HCT116 (cell line): ENCODE measurements at regions not wholly inside any gene's neighbourhood (a gene's known extent, or its start where the extent isn't known, plus 50 kb on each side); places are given as distances from the start of the nearest gene placed in this dataset.

Experiments used
- ATAC-seq: fragments of 200-7000 bp; cut with Tn5 transposase; 2 replicates; pipeline ENCODE4 v1.9.1; 2020; ENCODE audit warnings: mild to moderate bottlenecking, moderate library complexity
- BruUV-seq: library from RNA; stranded (reverse); fragments of 400-500 nt; replicated peaks from 2 replicates; lab custom pipeline; 2021; lab: Mats Ljungman, UMichigan
- CTCF ChIA-PET: fragments of 300-600 bp; sonication (Branson Sonifier 250); formaldehyde crosslinking; loops from one replicate; lab custom pipeline; 2021; ENCODE audit warnings: antibody characterized with exemption; lab: Charles Lee
- POLR2A ChIA-PET: fragments of 300-600, 350-600 bp; sonication (Branson Sonifier 250); formaldehyde crosslinking; loops from one replicate; lab custom pipeline; 2021; ENCODE audit warnings: antibody characterized with exemption; lab: Charles Lee
- RAD21 ChIA-PET, 2 experiments: fragments of 300-600 bp; sonication (Branson Sonifier 250); formaldehyde crosslinking; loops; one replicate each; lab custom pipeline; 2023; ENCODE audit warnings: low total read pairs in 2 of 2; ENCODE audit not compliant: uncharacterized antibody in 2 of 2, unreplicated experiment in 2 of 2, low non-redundant PET in 1 of 2; lab: Charles Lee
- DNase-seq: peaks from one replicate; pipeline ENCODE4 v3.0.0-alpha.2; 2010; ENCODE audit warnings: low read depth, low spot score
- H2AFZ ChIP-seq: fragments of 200-600 bp; shearing (Covaris generic), sonication (generic); 2 replicates; pipeline ENCODE4 v1.6.1; 2017; ENCODE audit warnings: low read depth, mixed run types, mixed read lengths, antibody characterized with exemption, low read length; ENCODE audit not compliant: poor library complexity, severe bottlenecking
- H3K27ac ChIP-seq: 2 replicates; pipeline ENCODE4 v1.5.1; 2012; ENCODE audit warnings: low read depth, low read length
- H3K27me3 ChIP-seq: fragments of 200-600 bp; sonication (generic); 2 replicates; pipeline ENCODE4 v1.6.1; 2016; ENCODE audit warnings: mixed run types, low read length, mixed read lengths; ENCODE audit not compliant: insufficient read depth
- H3K36me3 ChIP-seq, 2 experiments: fragments of 200-500 bp in 1 of 2; fragments of 200-600 bp in 1 of 2; sonication (Bioruptor generic) in 1 of 2; sonication (generic) in 1 of 2; 2 replicates each; pipeline versions ENCODE4 v1.5.1 to v1.6.1; 2014 to 2016; ENCODE audit warnings: low read length in 2 of 2, inconsistent platforms in 1 of 2, mixed read lengths in 1 of 2, mixed run types in 1 of 2; ENCODE audit not compliant: insufficient read depth in 2 of 2, control insufficient read depth in 1 of 2
- H3K4me1 ChIP-seq, 2 experiments: fragments of 200-600 bp in 1 of 2; sonication (generic) in 1 of 2; 2 replicates each; pipeline versions ENCODE4 v1.5.1 to v1.6.1; 2012 to 2017; ENCODE audit warnings: low read length in 2 of 2, inconsistent platforms in 1 of 2, mild to moderate bottlenecking in 1 of 2, mixed read lengths in 1 of 2, mixed run types in 1 of 2, moderate library complexity in 1 of 2; ENCODE audit not compliant: insufficient read depth in 2 of 2, control insufficient read depth in 1 of 2
- H3K4me2 ChIP-seq: fragments of 200-600 bp; sonication (generic); 2 replicates; pipeline ENCODE4 v1.6.1; 2017; ENCODE audit warnings: mixed run types, low read length, mixed read lengths
- H3K4me3 ChIP-seq, 2 experiments: fragments of 200-600 bp in 1 of 2; sonication (generic) in 1 of 2; replicated peaks in 1 of 2; 2 replicates each; pipeline ENCODE4 v1.5.1; 2011 to 2016; ENCODE audit warnings: low read length in 2 of 2, control low read depth in 1 of 2, low read depth in 1 of 2, mild to moderate bottlenecking in 1 of 2, mixed read lengths in 1 of 2, mixed run types in 1 of 2
- H3K79me2 ChIP-seq: fragments of 200-600 bp; sonication (generic); 2 replicates; pipeline ENCODE4 v1.6.1; 2017; ENCODE audit warnings: mild to moderate bottlenecking, mixed run types, low read length, moderate library complexity, mixed read lengths; ENCODE audit not compliant: insufficient read depth
- H3K9ac ChIP-seq: fragments of 200-600 bp; sonication (generic); 2 replicates; pipeline ENCODE4 v1.6.1; 2016; ENCODE audit warnings: low read length, mixed read lengths
- H3K9me2 ChIP-seq: fragments of 200-600 bp; sonication (generic), shearing (Covaris generic); 2 replicates; pipeline ENCODE4 v1.6.1; 2017; ENCODE audit warnings: mixed run types, mild to moderate bottlenecking, moderate library complexity; ENCODE audit not compliant: insufficient read depth
- H3K9me3 ChIP-seq, 2 experiments: fragments of 200-500 bp in 1 of 2; fragments of 200-600 bp in 1 of 2; sonication (Bioruptor generic) in 1 of 2; sonication (generic) in 1 of 2; 2 replicates each; pipeline ENCODE4 v1.6.1; 2014 to 2017; ENCODE audit warnings: low read length in 2 of 2, mixed read lengths in 2 of 2, inconsistent platforms in 1 of 2, low read depth in 1 of 2, mild to moderate bottlenecking in 1 of 2, mixed run types in 1 of 2, moderate library complexity in 1 of 2; ENCODE audit not compliant: control insufficient read depth in 1 of 2, insufficient read depth in 1 of 2
- H4K20me1 ChIP-seq: fragments of 200-600 bp; sonication (generic), shearing (Covaris generic); 2 replicates; pipeline ENCODE4 v1.6.1; 2017; ENCODE audit warnings: mixed run types, mild to moderate bottlenecking, moderate library complexity; ENCODE audit not compliant: insufficient read depth
- CBX3 ChIP-seq: IDR thresholded peaks from 2 replicates; pipeline ENCODE4 v1.6.1; 2012; ENCODE audit warnings: low read depth
- CEBPB ChIP-seq: IDR thresholded peaks from 2 replicates; pipeline ENCODE4 v1.6.1; 2012; ENCODE audit warnings: low read depth
- EGR1 ChIP-seq: IDR thresholded peaks from 2 replicates; pipeline ENCODE4 v1.6.1; 2012; ENCODE audit warnings: low read depth
- ELF1 ChIP-seq: IDR thresholded peaks from 2 replicates; pipeline ENCODE4 v1.6.1; 2012; ENCODE audit warnings: low read depth, borderline replicate concordance
- EZH2phosphoT487 ChIP-seq: fragments of 200-600 bp; IDR thresholded peaks from 2 replicates; pipeline ENCODE4 v1.6.1; 2018; ENCODE audit warnings: antibody characterized with exemption, borderline replicate concordance
- JUND ChIP-seq: IDR thresholded peaks from 2 replicates; pipeline ENCODE4 v1.6.1; 2012
- POLR2AphosphoS5 ChIP-seq: IDR thresholded peaks from 2 replicates; pipeline ENCODE4 v1.6.1; 2011; ENCODE audit warnings: mild to moderate bottlenecking, low read depth, low read length, moderate library complexity
- RAD21 ChIP-seq: IDR thresholded peaks from 2 replicates; pipeline ENCODE4 v1.6.1; 2012; ENCODE audit warnings: low read depth, mild to moderate bottlenecking
- SP1 ChIP-seq: IDR thresholded peaks from 2 replicates; pipeline ENCODE4 v1.6.1; 2012; ENCODE audit warnings: low read depth
- TCF7L2 ChIP-seq: IDR thresholded peaks from 2 replicates; pipeline ENCODE4 v1.7.0; 2011; ENCODE audit warnings: borderline replicate concordance, inconsistent platforms; ENCODE audit not compliant: insufficient read depth, insufficient read length; ENCODE audit errors: extremely low read depth
- YY1 ChIP-seq: IDR thresholded peaks from 2 replicates; pipeline ENCODE4 v1.6.1; 2011; ENCODE audit warnings: low read length, low read depth, moderate library complexity, mild to moderate bottlenecking; ENCODE audit not compliant: insufficient replicate concordance; ENCODE audit errors: extremely low read depth
- ZNF274 ChIP-seq: fragments of 200-500 bp; sonication (Bioruptor generic); IDR thresholded peaks from 2 replicates; pipeline ENCODE4 v1.6.1; 2014; ENCODE audit warnings: mild to moderate bottlenecking, low read depth, low read length, inconsistent platforms
- intact Hi-C: fragments of 100-400 bp; cut with micrococcal nuclease; formaldehyde crosslinking; loops from 2 replicates; pipeline ENCODE4 v1.10.0; 2022
- TF ChIP-seq, protein P1 (sequence below): IDR thresholded peaks from 2 replicates; pipeline ENCODE4 v1.6.1; 2012; ENCODE audit warnings: low read depth
- TF ChIP-seq, protein P2 (sequence below): IDR thresholded peaks from 2 replicates; pipeline ENCODE4 v1.6.1; 2012
- TF ChIP-seq, protein P3 (sequence below), 3 experiments: fragments of 200-600 bp in 1 of 3; sonication (generic) in 1 of 3; IDR thresholded peaks in 2 of 3; conservative IDR thresholded peaks in 1 of 3; 2 replicates each; pipeline ENCODE4 v1.5.1; 2012 to 2017; ENCODE audit warnings: low read depth in 2 of 3, low read length in 2 of 3, antibody characterized with exemption in 1 of 3, borderline replicate concordance in 1 of 3, control low read depth in 1 of 3, mild to moderate bottlenecking in 1 of 3, mixed read lengths in 1 of 3, mixed run types in 1 of 3, moderate library complexity in 1 of 3; ENCODE audit not compliant: insufficient read depth in 1 of 3
- TF ChIP-seq, protein P4 (sequence below): IDR thresholded peaks from 2 replicates; pipeline ENCODE4 v1.6.1; 2011; ENCODE audit warnings: mild to moderate bottlenecking, low read length, moderate library complexity; ENCODE audit not compliant: insufficient replicate concordance; ENCODE audit errors: extremely low read depth

DNA sequence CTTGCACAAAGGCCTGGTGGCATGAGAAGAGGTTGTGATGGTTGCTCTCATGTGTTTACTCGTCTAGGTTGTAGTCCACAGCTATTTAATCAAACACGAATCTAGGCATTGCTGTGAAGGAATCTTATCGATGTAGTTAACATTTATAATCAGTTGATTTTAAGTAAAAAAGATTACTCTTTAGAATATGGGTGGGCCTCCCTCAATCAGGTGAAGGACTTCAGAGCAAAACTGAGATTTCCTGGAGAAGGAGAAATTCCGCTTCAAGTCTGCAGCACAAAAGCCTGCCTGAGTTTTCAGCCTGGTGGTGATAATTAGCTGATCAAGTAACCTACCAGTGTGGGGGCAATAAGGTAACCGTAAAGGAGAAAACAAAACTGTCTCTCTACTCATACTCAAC, 523.6 kb downstream of the GRIN2A start:
- Histone ChIP-seq H2AFZ (no peak overlapping the region), H3K79me2 (no peaks in the 10 kb centered on the region), H3K36me3 (no peaks in the 10 kb centered on the region), H3K9me3 (no peaks in the 10 kb centered on the region), H3K27ac (no peak overlapping the region), H3K9ac (no peak overlapping the region), H3K4me3 (no peak overlapping the region), H3K27me3 (peaks cover 31% of the 10 kb centered on the region; the same call in 1 of the 2 replicates), H3K9me2 (no peaks in the 10 kb centered on the region; the same call in 1 of the 2 replicates), H3K4me2 (no peak overlapping the region), H4K20me1 (no peaks in the 10 kb centered on the region), H3K4me1 (no peaks in the 10 kb centered on the region)
- no peak for ATAC-seq
- no peak for DNase-seq
- intact Hi-C loops: no loop called here
- no peak for TF ChIP-seq EGR1
- TF ChIP-seq CEBPB: no peak
- no peak for TF ChIP-seq SP1
- TF ChIP-seq CBX3: no peak
- TF ChIP-seq, protein P1, sequence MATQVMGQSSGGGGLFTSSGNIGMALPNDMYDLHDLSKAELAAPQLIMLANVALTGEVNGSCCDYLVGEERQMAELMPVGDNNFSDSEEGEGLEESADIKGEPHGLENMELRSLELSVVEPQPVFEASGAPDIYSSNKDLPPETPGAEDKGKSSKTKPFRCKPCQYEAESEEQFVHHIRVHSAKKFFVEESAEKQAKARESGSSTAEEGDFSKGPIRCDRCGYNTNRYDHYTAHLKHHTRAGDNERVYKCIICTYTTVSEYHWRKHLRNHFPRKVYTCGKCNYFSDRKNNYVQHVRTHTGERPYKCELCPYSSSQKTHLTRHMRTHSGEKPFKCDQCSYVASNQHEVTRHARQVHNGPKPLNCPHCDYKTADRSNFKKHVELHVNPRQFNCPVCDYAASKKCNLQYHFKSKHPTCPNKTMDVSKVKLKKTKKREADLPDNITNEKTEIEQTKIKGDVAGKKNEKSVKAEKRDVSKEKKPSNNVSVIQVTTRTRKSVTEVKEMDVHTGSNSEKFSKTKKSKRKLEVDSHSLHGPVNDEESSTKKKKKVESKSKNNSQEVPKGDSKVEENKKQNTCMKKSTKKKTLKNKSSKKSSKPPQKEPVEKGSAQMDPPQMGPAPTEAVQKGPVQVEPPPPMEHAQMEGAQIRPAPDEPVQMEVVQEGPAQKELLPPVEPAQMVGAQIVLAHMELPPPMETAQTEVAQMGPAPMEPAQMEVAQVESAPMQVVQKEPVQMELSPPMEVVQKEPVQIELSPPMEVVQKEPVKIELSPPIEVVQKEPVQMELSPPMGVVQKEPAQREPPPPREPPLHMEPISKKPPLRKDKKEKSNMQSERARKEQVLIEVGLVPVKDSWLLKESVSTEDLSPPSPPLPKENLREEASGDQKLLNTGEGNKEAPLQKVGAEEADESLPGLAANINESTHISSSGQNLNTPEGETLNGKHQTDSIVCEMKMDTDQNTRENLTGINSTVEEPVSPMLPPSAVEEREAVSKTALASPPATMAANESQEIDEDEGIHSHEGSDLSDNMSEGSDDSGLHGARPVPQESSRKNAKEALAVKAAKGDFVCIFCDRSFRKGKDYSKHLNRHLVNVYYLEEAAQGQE: no peak
- TF ChIP-seq EZH2phosphoT487: no peak
- no peak for TF ChIP-seq ELF1
- TF ChIP-seq, protein P2, sequence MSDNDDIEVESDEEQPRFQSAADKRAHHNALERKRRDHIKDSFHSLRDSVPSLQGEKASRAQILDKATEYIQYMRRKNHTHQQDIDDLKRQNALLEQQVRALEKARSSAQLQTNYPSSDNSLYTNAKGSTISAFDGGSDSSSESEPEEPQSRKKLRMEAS: no peak
- no peak for TF ChIP-seq JUND
- no peak for TF ChIP-seq POLR2AphosphoS5
- no peak for TF ChIP-seq YY1
- no peak for TF ChIP-seq TCF7L2
- no peak for TF ChIP-seq RAD21
- TF ChIP-seq, protein P3, sequence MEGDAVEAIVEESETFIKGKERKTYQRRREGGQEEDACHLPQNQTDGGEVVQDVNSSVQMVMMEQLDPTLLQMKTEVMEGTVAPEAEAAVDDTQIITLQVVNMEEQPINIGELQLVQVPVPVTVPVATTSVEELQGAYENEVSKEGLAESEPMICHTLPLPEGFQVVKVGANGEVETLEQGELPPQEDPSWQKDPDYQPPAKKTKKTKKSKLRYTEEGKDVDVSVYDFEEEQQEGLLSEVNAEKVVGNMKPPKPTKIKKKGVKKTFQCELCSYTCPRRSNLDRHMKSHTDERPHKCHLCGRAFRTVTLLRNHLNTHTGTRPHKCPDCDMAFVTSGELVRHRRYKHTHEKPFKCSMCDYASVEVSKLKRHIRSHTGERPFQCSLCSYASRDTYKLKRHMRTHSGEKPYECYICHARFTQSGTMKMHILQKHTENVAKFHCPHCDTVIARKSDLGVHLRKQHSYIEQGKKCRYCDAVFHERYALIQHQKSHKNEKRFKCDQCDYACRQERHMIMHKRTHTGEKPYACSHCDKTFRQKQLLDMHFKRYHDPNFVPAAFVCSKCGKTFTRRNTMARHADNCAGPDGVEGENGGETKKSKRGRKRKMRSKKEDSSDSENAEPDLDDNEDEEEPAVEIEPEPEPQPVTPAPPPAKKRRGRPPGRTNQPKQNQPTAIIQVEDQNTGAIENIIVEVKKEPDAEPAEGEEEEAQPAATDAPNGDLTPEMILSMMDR (IDR thresholded peaks at IDR 0.05 in 2 of 3, conservative IDR thresholded peaks at IDR 0.05 in 1 of 3; ENCODE audit: borderline replicate concordance in 1 of 3, insufficient read depth in 1 of 3, low read depth in 2 of 3, low read length in 2 of 3): no peak
- TF ChIP-seq, protein P4, sequence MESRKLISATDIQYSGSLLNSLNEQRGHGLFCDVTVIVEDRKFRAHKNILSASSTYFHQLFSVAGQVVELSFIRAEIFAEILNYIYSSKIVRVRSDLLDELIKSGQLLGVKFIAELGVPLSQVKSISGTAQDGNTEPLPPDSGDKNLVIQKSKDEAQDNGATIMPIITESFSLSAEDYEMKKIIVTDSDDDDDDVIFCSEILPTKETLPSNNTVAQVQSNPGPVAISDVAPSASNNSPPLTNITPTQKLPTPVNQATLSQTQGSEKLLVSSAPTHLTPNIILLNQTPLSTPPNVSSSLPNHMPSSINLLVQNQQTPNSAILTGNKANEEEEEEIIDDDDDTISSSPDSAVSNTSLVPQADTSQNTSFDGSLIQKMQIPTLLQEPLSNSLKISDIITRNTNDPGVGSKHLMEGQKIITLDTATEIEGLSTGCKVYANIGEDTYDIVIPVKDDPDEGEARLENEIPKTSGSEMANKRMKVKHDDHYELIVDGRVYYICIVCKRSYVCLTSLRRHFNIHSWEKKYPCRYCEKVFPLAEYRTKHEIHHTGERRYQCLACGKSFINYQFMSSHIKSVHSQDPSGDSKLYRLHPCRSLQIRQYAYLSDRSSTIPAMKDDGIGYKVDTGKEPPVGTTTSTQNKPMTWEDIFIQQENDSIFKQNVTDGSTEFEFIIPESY: no peak
- TF ChIP-seq ZNF274: no peak
- ChIA-PET POLR2A (no interaction called here), CTCF (no interaction called here), RAD21 (no interaction called here)
- BruUV-seq: no TSS peak
